GM12891 (cell line): ENCODE measurements at regions not wholly inside any gene's neighbourhood (a gene's known extent, or its start where the extent isn't known, plus 50 kb on each side); places are given as distances from the start of the nearest gene placed in this dataset.

Experiments
- DNase-seq: peaks from one replicate; pipeline ENCODE4 v3.0.0; 2011; ENCODE audit warnings: low spot score; ENCODE audit not compliant: insufficient read length
- FAIRE-seq: peaks from 2 replicates; lab custom pipeline; 2011; peaks lifted over from hg19 to GRCh38; lab: Jason Lieb, UNC
- PAX5 ChIP-seq: IDR thresholded peaks from 2 replicates; pipeline ENCODE4 v1.6.1; 2011; ENCODE audit warnings: low read length, moderate library complexity, mild to moderate bottlenecking; ENCODE audit not compliant: insufficient read depth, severe bottlenecking
- POLR2A ChIP-seq: IDR thresholded peaks from 2 replicates; pipeline ENCODE4 v1.6.1; 2011; ENCODE audit warnings: low read depth, low read length, control low read depth
- POLR2AphosphoS5 ChIP-seq: IDR thresholded peaks from 2 replicates; pipeline ENCODE4 v1.6.1; 2011; ENCODE audit warnings: low read depth, low read length, control low read depth
- POU2F2 ChIP-seq: IDR thresholded peaks from 2 replicates; pipeline ENCODE4 v1.6.1; 2011; ENCODE audit warnings: low read depth, mild to moderate bottlenecking, control low read depth, low read length, moderate library complexity
- SPI1 ChIP-seq: IDR thresholded peaks from 2 replicates; pipeline ENCODE4 v1.6.1; 2011; ENCODE audit warnings: low read depth, low read length, control low read depth
- TAF1 ChIP-seq: IDR thresholded peaks from 2 replicates; pipeline ENCODE4 v1.6.1; 2011; ENCODE audit warnings: low read depth, low read length, control low read depth

- FAIRE-seq (no peak), DNase-seq (no peak)
- TF ChIP-seq POU2F2 = no peak
- no peak for TF ChIP-seq POLR2A
- no peak for TF ChIP-seq POLR2AphosphoS5
- TF ChIP-seq SPI1 = no peak
- no peak for TF ChIP-seq PAX5
- no peak for TF ChIP-seq TAF1
These were observed 116.6 kb upstream of the SOX5 start for GRCh38 chr12:24066097-24066496.

GRCh38 chr12:24062642-24063245 is 113.3 kb upstream of the SOX5 start:
- DNase-seq = no peak
- TF ChIP-seq TAF1 (no peak), SPI1 (no peak), POU2F2 (no peak), POLR2AphosphoS5 (no peak), PAX5 (no peak), POLR2A (no peak)

GRCh38 chr12:24060089-24060488 is 110.6 kb upstream of the SOX5 start:
- no peak for FAIRE-seq
- TF ChIP-seq PAX5 (no peak), POLR2A (no peak), POLR2AphosphoS5 (no peak), POU2F2 (no peak), TAF1 (no peak), SPI1 (no peak)
- no peak for DNase-seq

More at GRCh38 chr12:24062642-24063245, 113.3 kb upstream of the SOX5 start:
- FAIRE-seq = no peak

DNA sequence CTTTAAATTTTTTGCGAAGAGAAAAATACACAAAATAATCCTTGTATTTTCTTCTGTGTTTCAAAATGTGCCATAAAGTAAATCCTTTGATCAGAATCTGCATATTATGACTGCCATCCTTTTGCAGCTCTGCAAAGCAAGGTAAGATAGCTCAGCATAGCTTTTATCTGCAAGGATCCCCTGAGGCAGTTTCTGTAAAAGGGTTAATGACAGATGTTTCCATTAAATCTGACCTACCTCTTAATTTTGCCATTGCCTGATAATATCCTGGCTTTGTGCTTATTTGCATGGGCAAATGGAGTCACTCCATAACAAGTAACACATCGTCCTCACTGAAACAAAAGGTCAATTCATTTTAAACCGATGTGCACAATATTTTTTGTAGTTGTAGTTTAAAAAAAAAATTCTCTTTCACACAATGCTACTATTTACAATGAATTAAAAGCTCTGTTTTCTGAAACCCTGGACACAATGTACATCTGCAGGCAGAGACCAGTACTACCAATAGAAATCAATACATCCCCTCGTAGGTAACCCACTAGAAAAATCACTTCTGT is 108.5 kb upstream of the SOX5 start:
- DNase-seq = no peak
- no peak for TF ChIP-seq TAF1
- no peak for TF ChIP-seq POLR2A
- no peak for TF ChIP-seq POLR2AphosphoS5
- TF ChIP-seq PAX5 = no peak
- no peak for TF ChIP-seq SPI1
- TF ChIP-seq POU2F2 = no peak
- no peak for FAIRE-seq

DNA sequence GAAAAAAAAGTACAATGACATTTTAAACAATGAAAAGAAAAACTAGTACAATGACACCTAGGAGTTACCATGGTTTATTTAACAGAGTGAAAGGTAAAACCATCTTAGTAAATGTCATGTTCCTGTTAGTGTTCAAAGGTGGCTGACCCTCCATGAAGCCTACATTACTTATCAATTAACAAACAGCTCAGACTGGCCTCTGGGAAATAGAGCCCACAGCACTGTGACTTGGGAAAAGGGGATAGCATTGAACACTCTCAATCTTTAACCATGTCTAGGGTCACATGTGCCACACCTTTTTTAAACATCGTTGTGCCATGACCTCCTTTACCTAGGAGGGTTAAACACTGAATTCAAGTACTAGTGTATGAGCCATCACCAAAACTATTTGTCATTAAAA is 106.3 kb upstream of the SOX5 start:
- no peak for TF ChIP-seq PAX5
- TF ChIP-seq TAF1 = no peak
- TF ChIP-seq POLR2A = no peak
- DNase-seq = no peak
- no peak for FAIRE-seq

- FAIRE-seq = no peak
These were observed 104.9 kb upstream of the SOX5 start for GRCh38 chr12:24054416-24054815.

GRCh38 chr12:24049728-24050127 is 100.3 kb upstream of the SOX5 start:
- DNase-seq (no peak), FAIRE-seq (no peak)
- TF ChIP-seq POLR2A (no peak), PAX5 (no peak), POU2F2 (no peak), POLR2AphosphoS5 (no peak), SPI1 (no peak), TAF1 (no peak)

More at GRCh38 chr12:24054416-24054815, 104.9 kb upstream of the SOX5 start:
- no peak for DNase-seq
- TF ChIP-seq TAF1 (no peak), POLR2A (no peak), SPI1 (no peak)

DNA sequence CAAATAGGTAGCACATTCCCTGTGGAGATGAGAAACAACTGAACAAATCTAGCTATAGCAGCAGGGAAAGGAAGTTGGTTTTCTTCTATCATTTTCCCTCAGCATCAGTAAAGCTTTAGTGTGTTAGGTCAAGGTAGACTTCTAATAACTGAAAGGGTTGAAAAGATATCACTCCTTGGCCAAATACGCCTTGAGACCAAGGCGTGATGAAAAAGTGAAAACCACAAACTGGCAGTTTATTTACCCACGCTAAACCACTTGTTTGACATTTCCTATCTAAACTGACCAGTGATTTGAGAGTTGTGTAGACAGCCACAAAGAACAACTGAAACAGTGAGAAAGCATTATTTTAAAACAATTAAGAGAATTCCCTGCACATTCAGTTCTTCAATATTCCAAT is 99.6 kb upstream of the SOX5 start:
- no peak for TF ChIP-seq SPI1
- no peak for TF ChIP-seq POLR2A
- no peak for TF ChIP-seq PAX5
- no peak for TF ChIP-seq TAF1
- TF ChIP-seq POU2F2 = no peak
- no peak for TF ChIP-seq POLR2AphosphoS5
- DNase-seq = no peak
- no peak for FAIRE-seq

GRCh38 chr12:24048446-24048845 is 99.0 kb upstream of the SOX5 start:
- DNase-seq = no peak
- TF ChIP-seq POLR2AphosphoS5 = no peak
- TF ChIP-seq PAX5 = no peak
- TF ChIP-seq POU2F2 = no peak
- no peak for TF ChIP-seq POLR2A
- TF ChIP-seq SPI1 = no peak
- no peak for TF ChIP-seq TAF1
- FAIRE-seq = no peak

- no peak for FAIRE-seq
- no peak for DNase-seq
- TF ChIP-seq SPI1 (no peak), TAF1 (no peak), POLR2A (no peak)
These were observed 97.9 kb upstream of the SOX5 start for GRCh38 chr12:24047326-24047725.
